HG02943 (cell line): ENCODE measurements at regions not wholly inside any gene's neighbourhood (a gene's known extent, or its start where the extent isn't known, plus 50 kb on each side); places are given as distances from the start of the nearest gene placed in this dataset.

Source experiments
- ATAC-seq: cut with Tn5 transposase; IDR thresholded peaks from one replicate; pipeline ENCODE4 v1.9.1; 2021; ENCODE audit warnings: mild to moderate bottlenecking, low read depth, moderate library complexity; ENCODE audit not compliant: unreplicated experiment

- no peak for ATAC-seq
These were observed 62.7 kb upstream of the BRINP3 start for GRCh38 chr1:190540366-190540765.

- ATAC-seq, result no peak
These were observed 74.0 kb upstream of the BRINP3 start for GRCh38 chr1:190551638-190552037.

GRCh38 chr1:190560161-190560681 is 82.6 kb upstream of the BRINP3 start:
- ATAC-seq, result no peak

GRCh38 chr1:190563230-190563629 is 85.6 kb upstream of the BRINP3 start:
- no peak for ATAC-seq

- ATAC-seq, result no peak
These were observed 86.5 kb upstream of the BRINP3 start for GRCh38 chr1:190564117-190564516.

GRCh38 chr1:190578017-190578416 is 100.4 kb upstream of the BRINP3 start:
- no peak for ATAC-seq

- ATAC-seq, result no peak
These were observed 100.9 kb upstream of the BRINP3 start for GRCh38 chr1:190578526-190578925.

- no peak for ATAC-seq
These were observed 102.0 kb upstream of the BRINP3 start for GRCh38 chr1:190579552-190580193.

GRCh38 chr1:190583862-190584261 is 106.2 kb upstream of the BRINP3 start:
- ATAC-seq, result no peak

- no peak for ATAC-seq
These were observed 110.8 kb upstream of the BRINP3 start for GRCh38 chr1:190588424-190588823.

GRCh38 chr1:190595438-190595837 is 117.8 kb upstream of the BRINP3 start:
- no peak for ATAC-seq

GRCh38 chr1:190597294-190597693 is 119.6 kb upstream of the BRINP3 start:
- no peak for ATAC-seq

- ATAC-seq, result no peak
These were observed 122.0 kb upstream of the BRINP3 start for GRCh38 chr1:190599670-190600069.

- no peak for ATAC-seq
These were observed 124.7 kb upstream of the BRINP3 start for GRCh38 chr1:190602325-190602724.

GRCh38 chr1:190608282-190608681 is 130.6 kb upstream of the BRINP3 start:
- ATAC-seq, result no peak

GRCh38 chr1:190615818-190616217 is 138.2 kb upstream of the BRINP3 start:
- no peak for ATAC-seq

GRCh38 chr1:190616235-190616634 is 138.6 kb upstream of the BRINP3 start:
- ATAC-seq, result no peak

- no peak for ATAC-seq
These were observed 142.1 kb upstream of the BRINP3 start for GRCh38 chr1:190619724-190620123.

GRCh38 chr1:190633488-190633887 is 155.8 kb upstream of the BRINP3 start:
- no peak for ATAC-seq

- ATAC-seq, result no peak
These were observed 156.5 kb upstream of the BRINP3 start for GRCh38 chr1:190634134-190634533.

GRCh38 chr1:190649553-190649952 is 171.9 kb upstream of the BRINP3 start:
- no peak for ATAC-seq

- no peak for ATAC-seq
These were observed 181.2 kb upstream of the BRINP3 start for GRCh38 chr1:190658907-190659306.

- ATAC-seq, result no peak
These were observed 186.3 kb upstream of the BRINP3 start for GRCh38 chr1:190663962-190664361.
